Inflammatory macrophage (primary cell): ENCODE measurements at regions not wholly inside any gene's neighbourhood (a gene's known extent, or its start where the extent isn't known, plus 50 kb on each side); places are given as distances from the start of the nearest gene placed in this dataset.
A peak's percentile ranks its signal among the peaks of the same experiment; 100 is the strongest.
"Not testable (repeated sequence)": the region's sequence is repeated elsewhere in the genome, so short reads cannot be mapped to it uniquely, and the experiment has no call there.

Source experiments
- DNase-seq, 2 donors: peaks; one replicate each; pipeline ENCODE4 v3.0.0-alpha.2; 2020 to 2022

GRCh38 chr15:20473465-20473864, 68.1 kb downstream of the GOLGA6L6 start:
- DNase-seq, result not testable (repeated sequence)

GRCh38 chr15:20472983-20473382, 68.6 kb downstream of the GOLGA6L6 start:
- DNase-seq, result not testable (repeated sequence)

- not testable (repeated sequence) for DNase-seq
Observed at GRCh38 chr15:20470810-20471209, 70.8 kb downstream of the GOLGA6L6 start.

GRCh38 chr15:20441138-20441537, 100.5 kb downstream of the GOLGA6L6 start:
- not testable (repeated sequence) for DNase-seq

GRCh38 chr15:20440390-20440789, 101.2 kb downstream of the GOLGA6L6 start:
- not testable (repeated sequence) for DNase-seq

GRCh38 chr15:20439111-20439510, 102.5 kb downstream of the GOLGA6L6 start:
- not testable (repeated sequence) for DNase-seq

- DNase-seq, result not testable (repeated sequence)
Observed at GRCh38 chr15:20438255-20438654, 103.3 kb downstream of the GOLGA6L6 start.

- DNase-seq, result not testable (repeated sequence)
Observed at GRCh38 chr15:20433468-20433867, 108.1 kb downstream of the GOLGA6L6 start.

GRCh38 chr15:20430495-20430894, 111.1 kb downstream of the GOLGA6L6 start:
- not testable (repeated sequence) for DNase-seq

- DNase-seq, result not testable (repeated sequence)
Observed at GRCh38 chr15:20420710-20421109, 120.9 kb downstream of the GOLGA6L6 start.

GRCh38 chr15:20416618-20417017, 125.0 kb downstream of the GOLGA6L6 start:
- DNase-seq, result not testable (repeated sequence)

- DNase-seq, result not testable (repeated sequence)
Observed at GRCh38 chr15:20409667-20410198, 131.9 kb downstream of the GOLGA6L6 start.

- no peak for DNase-seq
Observed at GRCh38 chr15:20409247-20409646, 132.4 kb downstream of the GOLGA6L6 start.

GRCh38 chr15:20407553-20407952, 134.0 kb downstream of the GOLGA6L6 start:
- DNase-seq, result no peak

GRCh38 chr15:20404571-20404970, 137.0 kb downstream of the GOLGA6L6 start:
- not testable (repeated sequence) for DNase-seq

GRCh38 chr15:20402586-20402985, 139.0 kb downstream of the GOLGA6L6 start:
- not testable (repeated sequence) for DNase-seq

GRCh38 chr15:20401058-20401457, 140.5 kb downstream of the GOLGA6L6 start:
- DNase-seq, result not testable (repeated sequence)

GRCh38 chr15:20398680-20399079, 142.9 kb downstream of the GOLGA6L6 start:
- DNase-seq, result not testable (repeated sequence)

- not testable (repeated sequence) for DNase-seq
Observed at GRCh38 chr15:20388161-20388560, 153.4 kb downstream of the GOLGA6L6 start.

GRCh38 chr15:20386198-20386597, 155.4 kb downstream of the GOLGA6L6 start:
- peak in 1 of 2 donors; percentile 0 for DNase-seq

- DNase-seq, result not testable (repeated sequence)
Observed at GRCh38 chr15:20380199-20380598, 161.4 kb downstream of the GOLGA6L6 start.

GRCh38 chr15:20376872-20377271, 164.7 kb downstream of the GOLGA6L6 start:
- DNase-seq, result no peak

GRCh38 chr15:20372416-20372815, 169.2 kb downstream of the GOLGA6L6 start:
- not testable (repeated sequence) for DNase-seq

- no peak for DNase-seq
Observed at GRCh38 chr15:20369500-20369899, 172.1 kb downstream of the GOLGA6L6 start.

- DNase-seq, result no peak
Observed at GRCh38 chr15:20368974-20369373, 172.6 kb downstream of the GOLGA6L6 start.
